GM18502 (cell line): ENCODE measurements at regions not wholly inside any gene's neighbourhood (a gene's known extent, or its start where the extent isn't known, plus 50 kb on each side); places are given as distances from the start of the nearest gene placed in this dataset.

ENCODE experiments used
- ATAC-seq: cut with Tn5 transposase; IDR thresholded peaks from one replicate; pipeline ENCODE4 v1.9.1; 2021; ENCODE audit warnings: mild to moderate bottlenecking; ENCODE audit not compliant: unreplicated experiment, poor library complexity

DNA sequence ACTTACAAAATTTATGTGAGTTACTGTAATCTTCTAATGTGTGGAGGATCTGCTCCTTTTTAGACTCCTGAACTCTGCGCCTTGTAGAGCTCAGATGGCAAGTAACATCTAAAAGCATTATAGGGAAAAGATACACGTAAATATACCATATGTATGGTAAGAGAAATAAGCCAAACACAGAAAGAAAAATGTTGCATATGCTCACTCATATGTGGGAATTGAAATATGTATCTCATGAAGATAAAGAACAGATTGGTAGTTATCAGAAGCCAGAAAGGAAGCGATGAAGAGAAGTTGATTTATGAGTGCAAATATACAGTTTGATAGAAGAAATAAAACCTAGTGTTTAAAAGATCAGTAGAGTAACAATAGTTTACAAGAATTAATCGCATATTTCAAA is 815.0 kb upstream of the MAN1A1 start:
- no peak for ATAC-seq

DNA sequence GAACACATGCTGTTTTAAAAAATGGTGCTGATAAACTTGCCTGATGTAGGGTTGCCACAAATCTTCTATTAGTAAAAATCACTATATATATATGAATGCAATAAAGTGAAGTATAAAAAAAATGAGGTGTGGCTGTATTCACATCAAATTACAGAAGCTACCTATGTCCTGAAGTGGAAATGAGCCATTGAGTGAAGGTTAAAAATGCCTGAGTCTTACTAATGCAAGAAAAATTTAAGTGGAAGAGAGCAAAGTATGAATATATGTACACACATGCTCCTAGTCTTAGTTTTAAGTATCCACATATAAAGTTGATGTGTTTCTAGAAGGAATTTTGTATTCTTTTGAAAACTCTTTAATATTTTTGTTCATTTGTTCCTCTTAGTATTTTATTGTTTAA is 808.3 kb upstream of the MAN1A1 start:
- ATAC-seq: no peak

DNA sequence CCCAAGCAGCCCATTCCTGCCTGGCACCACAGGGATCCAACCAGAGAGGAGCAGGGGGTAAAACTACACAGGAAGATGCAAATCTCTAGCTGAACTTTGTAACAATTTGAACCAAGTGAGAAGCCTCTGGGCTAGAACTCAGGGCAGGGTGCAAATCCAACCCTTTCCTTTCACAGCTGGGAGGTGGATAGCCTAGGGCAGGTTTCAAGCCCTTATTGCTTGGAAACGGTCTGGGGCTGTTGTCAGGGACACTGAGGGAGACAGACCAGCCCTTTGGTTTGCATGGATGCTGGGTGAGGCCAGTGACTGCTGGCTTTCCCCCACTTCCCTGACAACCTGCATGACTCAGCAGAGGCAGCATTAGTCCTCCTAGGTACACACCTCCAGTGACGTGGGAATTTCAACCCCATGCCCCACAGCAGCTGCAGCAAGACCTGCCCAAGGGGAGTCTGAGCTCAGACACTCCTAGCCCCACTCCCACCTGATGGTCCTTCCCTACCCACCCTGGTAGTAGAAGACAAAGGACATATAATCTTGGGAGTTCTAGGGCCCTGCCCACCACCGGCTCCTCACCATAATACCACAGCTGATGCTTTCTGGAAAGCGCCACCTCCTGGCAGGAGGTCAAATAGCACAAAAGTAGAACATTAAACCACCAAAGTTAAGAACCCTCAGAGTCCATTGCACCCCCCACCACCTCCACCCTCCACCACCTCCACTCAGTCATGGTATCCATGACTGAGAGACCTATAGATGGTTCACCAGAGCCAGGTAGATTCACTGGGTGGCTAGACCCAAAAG is 797.7 kb upstream of the MAN1A1 start:
- no peak for ATAC-seq

DNA sequence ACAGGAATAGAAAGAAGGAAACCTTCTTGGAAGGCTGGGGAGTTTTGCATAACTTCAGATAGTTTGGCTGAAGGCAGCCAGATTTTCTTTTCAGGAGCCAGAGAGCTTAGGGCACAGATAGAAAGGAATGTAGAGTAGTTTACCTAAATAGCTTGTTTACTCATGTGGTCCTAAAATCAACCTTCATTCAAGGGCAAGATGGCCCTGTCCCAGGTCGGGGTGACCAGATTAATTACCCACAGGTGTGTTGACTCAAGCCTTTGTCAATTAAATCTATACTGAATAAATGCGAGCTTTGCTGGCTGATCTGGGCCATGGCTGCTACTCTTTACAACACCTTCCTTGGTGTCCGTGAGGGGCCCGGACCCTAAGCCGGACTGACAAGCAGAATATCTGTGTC is 792.0 kb upstream of the MAN1A1 start:
- no peak for ATAC-seq

DNA sequence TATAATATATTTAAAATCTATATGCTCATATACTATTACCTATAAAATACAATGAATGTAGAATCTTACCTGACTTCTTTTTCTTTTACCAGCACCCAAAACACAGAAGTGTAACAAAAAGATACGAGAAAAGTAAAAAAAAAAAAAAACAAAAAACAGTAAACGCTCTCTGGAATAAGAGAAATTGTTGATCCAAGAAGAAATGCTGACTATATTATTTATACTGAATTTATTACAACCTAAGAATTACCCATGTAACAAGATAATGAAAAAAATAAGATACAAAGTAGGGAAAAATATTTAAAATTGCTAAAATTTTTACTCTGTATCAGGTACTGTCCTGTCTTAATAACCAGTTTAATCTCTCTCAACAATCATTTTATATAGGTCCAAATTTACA is 787.9 kb upstream of the MAN1A1 start:
- no peak for ATAC-seq

DNA sequence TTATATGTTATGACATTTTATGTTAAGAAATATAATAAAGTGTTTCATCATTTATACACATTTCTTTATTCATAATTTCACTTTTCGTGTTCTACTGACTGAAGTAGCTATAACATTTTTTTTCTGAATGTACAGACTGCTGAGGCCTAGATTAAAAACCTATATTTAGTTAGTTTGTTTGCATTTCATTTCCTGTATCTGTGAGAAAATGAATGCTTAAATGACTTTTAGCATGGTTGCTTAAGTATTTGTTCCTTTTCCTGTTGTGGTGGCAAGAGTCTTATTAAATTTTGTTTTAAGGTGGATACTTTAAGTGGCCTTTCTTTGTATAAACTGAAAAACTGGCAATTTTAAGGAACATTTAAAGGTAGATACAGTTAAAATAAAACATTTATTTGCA is 779.7 kb upstream of the MAN1A1 start:
- ATAC-seq: no peak

DNA sequence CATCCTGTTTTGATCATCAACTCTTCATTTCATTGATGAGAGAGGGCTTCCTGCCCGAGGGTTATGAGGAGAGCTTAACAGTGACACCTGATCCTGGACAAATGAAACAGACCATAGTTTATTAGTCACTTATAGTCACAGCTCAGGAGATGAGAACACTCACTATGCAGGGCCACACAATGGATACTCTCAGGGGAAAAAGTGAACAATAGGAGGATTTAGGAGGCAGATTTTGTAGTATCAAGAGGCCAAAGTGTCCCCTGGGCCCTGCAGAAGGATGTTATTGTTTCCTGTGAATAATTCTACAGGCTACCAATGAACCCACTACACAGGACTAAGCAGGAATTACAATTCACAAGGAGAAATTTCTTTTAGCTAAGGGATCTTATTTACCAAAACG is 772.8 kb upstream of the MAN1A1 start:
- no peak for ATAC-seq

DNA sequence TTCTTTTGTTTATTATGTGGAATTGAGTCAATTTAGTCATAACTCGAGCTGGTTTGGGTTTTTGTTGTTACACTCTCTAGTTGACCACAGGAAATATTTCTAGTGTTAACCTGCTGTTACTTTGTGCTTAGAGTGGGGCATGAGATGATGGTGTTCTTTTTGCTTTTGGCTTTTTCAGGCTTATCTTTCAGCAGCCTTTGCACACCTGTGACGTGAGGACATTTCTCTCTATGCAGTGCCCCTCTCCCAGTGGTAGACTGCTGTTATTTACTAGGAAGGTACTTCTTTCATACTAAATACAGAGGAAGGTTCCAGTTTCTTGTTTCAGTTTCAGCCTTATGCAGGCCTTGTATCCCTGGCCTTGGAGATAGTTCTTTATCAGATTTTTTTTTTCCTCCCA is 766.8 kb upstream of the MAN1A1 start:
- no peak for ATAC-seq

DNA sequence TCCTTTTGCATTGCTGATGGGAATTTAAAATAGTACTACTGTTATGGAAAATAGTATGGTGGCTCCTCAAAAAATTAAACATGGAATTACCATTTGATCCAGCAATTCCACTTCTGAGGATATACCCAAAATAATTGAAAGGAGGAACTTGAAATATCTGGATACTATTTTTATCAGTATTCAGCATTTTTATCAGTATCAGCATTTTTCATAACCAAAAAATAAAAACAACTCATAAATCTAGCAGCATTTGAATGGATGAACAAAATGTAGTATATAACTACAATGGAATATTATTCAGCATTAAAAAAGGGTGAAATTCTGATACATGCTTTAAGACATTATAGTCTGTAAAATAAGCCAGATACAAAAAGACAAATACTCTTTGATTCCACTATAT is 763.4 kb upstream of the MAN1A1 start:
- no peak for ATAC-seq

DNA sequence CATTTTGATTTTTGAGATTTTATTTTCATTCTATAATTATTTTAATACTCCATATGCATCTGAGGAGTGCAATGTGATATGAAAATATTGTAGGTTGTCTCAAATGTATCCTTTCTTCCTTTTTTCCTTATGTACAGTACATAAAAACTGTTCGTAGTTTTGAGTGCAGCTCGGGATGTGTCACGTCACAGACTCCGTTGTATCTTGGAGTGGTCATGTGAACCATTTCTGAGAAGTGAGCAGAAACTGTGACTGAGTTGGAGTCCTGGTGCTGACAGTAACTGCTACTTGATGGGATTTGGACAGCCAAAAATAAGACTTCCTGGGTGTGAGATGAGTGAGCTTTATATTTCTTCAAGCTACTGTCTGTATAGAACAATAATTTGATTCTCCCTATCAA is 761.4 kb upstream of the MAN1A1 start:
- no peak for ATAC-seq

DNA sequence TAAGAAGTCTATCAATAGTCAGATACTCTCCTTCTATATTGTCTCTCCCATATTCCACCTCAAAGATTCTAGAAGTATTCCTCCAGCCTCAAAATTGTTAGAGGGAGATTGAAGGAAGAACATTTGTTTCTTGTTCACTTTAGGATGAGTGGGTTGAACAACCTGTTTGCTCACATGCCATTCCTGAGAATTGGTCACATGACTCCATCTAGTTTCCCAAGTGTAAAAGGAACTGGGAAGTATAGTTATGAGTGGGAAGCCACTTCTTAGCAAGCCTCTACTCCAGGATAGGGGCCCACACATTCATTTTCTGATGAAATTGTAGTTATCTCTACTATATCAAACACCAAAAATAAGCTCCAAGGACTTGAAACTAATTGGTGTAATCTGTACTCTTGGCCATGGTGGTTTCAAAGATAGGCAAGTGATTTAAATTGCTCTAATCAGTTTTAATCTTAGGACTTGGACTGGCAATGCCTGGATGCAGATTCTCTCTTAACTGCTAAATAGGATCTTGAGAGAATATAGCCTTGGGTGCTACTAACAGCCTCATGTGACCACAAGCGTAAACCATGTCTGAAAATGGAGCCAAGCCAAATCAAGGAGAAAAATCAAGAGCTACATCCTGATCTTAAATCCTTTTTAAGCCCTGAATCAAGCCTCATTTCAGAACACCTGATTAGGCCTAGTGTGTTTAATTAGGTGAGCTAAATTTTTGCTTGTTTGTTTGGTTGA is 758.7 kb upstream of the MAN1A1 start:
- ATAC-seq: no peak

DNA sequence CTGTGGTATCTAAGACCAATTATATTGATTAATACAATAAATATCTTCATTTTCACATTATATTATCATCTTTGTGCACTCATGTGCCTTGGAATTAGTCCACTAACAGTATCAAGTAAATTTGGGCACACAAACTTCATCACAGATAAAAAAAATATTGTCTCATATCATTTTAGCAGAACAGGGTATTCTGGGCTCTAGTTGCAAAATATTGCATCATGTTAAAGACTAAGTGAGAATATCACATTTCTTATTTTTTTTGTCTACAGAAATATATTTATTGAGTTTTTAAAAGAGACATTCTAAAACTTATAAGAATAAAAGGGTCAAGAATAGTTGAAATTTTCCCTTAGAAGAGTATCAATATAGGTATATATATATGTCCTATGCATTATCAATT is 754.1 kb upstream of the MAN1A1 start:
- no peak for ATAC-seq

DNA sequence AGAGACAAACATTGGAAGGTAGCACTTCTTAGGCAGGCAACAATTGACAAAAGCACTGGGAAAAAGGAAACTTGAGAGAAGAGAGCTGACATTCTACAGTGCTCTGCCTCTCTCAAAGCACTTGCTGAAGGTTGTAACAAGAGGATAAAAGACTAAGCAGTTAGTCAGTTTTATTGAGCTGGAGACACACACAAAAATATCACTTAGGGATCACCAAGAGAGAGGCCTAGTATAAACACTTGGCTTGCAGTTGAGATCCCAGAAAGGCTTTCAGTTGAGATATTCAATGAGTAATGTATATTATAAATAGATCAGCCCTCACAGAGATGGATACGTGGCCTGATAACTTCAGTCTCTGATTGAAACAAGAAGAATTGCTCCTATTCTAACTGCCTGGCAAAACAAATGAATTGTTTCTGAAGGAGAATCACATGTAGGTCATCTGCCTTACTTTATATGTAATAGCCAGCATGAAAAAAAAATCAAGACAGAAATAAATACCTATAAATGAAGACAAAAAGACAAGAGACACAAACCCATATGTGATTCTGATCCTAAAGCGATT is 747.2 kb upstream of the MAN1A1 start:
- no peak for ATAC-seq

DNA sequence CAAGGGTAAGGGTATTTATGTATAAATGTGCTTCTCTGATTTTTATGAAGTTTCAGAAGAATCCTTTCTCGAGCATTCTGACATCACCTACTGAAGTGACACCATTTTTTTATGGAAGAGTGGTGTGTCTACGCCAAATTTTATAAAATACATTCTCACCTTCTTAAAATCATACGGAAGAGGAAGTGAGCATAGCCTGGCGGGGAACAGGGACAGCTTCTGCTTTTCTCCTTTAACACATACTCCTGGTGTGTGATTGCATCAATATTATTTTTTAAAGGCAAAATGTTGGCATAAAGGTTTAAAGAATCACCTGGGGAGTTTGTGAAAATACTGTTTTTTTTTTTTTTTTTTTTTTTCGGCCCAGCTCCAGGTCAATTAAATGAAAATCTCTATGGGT is 733.6 kb upstream of the MAN1A1 start:
- no peak for ATAC-seq

DNA sequence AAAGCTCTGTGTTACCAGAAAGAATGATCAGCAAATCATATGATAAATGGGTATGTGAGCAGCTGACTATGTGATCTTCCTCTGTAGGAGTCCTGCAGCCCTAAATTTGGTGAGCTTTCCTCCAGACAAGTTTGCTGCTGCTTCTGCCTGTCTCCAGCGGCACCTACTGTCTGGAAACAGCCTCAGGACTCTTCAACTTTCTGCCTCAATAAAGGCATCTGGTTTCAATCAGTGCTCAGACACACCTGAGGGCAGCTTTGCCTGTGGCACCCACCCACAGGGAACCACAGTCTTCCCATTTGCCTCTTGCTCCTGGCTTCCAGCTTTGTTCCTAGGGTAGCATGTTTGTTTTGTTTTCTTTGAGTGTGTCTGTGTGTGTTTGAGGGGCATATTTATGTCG is 727.9 kb upstream of the MAN1A1 start:
- no peak for ATAC-seq

DNA sequence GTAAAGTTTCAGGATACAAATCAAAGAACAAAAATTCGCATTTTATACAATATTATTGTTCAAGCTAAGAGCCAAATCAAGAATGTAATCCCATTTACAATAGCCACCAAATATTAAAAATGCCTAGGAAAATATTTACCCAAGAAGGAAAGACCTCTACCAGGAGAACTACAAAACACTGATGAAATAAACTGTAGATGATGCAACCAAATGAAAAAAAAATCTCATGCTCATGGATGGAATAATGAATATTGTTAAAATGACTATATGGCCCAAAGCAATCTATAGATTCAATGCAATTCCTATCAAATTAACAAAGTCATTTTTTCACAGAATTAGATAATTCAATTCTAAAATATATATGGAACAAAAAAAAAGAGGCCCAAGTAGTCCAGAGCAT is 708.8 kb upstream of the MAN1A1 start:
- no peak for ATAC-seq

DNA sequence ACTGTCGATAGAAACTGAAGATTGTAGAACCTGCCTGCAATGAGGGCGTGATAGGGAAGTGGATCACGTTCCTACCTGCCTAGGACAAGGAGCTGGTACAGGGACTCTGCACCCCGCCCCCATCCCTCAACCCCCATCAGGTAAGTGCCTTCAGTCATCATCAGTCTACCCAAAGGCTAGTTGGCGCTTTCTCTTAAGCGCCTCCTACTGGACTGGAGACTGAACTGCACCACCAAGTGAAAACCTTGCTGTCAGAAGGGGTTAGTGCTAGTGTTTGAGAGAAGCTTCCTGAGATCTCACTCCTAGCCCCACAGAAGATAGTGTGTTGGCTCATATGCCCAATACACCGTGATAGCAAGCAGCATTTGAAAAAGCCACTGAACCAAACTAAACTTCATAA is 706.5 kb upstream of the MAN1A1 start:
- no peak for ATAC-seq

DNA sequence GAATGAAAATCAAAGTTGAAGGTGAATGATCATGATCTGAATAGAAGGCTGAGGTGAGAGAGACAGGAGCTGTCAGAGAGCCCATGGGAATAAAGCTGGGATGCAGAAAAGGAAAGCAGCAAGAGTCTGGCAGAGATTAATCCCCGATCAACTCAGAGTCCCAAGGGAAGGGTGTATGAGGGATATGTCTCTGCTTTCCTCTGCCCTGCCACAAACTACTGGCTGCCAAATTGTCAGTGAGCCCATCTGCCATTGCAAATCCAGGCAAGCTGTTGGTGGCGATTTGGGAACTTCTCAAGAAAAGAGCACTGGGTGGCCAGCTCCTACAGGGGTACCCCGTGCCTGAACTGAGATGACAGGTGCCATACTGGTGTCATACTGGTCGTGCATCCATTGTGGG is 705.5 kb upstream of the MAN1A1 start:
- no peak for ATAC-seq

DNA sequence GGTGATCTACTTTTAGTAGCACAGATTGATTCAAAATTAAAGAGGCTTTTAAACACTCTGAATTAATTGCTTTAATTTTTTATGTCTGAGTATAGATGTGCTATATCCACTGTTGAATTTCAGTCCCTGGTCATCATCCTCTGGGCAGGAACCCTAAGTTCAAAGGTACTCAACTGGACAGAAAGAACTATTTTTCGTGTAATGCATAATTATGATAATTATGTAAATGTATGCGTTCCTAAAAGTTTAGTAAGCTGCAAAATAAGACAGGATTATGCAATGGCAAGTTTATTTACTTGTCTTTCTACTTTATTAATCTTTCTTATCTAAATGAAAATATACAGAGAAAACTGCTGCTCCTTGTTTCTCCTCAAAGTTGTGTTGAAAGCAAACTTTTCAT is 690.1 kb upstream of the MAN1A1 start:
- ATAC-seq: no peak

DNA sequence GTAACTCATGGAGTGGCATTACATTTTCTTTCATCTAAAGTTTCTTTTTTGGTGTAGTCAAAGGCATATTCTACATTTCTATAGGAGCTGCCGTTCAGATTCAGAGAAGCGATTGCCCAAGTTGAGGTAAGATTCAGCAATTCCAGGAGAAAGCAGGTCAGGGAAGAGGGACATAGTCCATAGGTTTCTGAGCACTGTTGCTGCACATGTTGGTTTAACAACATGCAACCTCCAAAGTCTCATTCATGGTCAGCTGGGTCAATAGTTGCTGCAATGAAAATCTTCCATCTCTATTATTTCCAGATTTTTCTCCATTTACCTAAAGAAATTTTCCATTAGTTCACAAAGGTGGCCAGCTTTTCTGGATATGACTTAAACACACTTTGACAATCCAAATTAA is 682.3 kb upstream of the MAN1A1 start:
- ATAC-seq: no peak

DNA sequence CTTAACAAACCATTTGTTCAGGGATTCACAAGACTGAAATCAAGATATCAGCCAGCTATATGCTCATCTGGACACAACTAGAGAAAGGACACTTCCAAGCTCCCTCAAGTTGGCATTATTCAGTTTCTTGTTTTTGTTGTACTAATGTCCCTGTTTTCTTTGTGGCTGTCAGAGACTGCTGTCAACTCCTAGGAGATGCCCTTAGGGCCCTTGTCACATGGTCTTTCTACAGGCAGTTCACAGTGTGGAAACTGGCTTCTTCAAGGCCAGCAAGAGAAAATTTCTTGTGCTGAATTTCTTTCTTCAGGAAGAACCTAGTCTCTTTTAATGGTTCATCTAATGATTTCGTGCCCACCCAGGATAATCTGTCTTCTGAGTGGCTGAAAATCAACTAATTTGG is 677.2 kb upstream of the MAN1A1 start:
- ATAC-seq: no peak

DNA sequence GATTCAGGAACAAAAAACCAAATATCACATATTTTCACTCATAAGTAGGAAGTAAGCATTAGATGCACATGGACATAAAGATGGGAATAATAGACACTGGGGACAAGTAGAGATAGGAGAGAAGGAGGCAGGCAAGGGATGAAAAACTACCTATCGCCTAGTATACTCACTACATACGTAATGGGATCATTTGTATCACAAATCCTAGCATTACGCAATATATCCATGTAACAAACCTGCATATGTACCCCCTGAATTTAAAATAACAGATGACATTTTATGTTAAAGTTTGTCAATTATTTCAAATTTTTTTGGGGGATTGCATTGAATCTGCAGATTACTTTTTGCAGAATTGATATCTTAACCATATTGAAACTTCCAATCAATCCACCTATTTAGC is 660.5 kb upstream of the MAN1A1 start:
- ATAC-seq: no peak
